ENCODE measurements at regions not wholly inside any gene's neighbourhood (a gene's known extent, or its start where the extent isn't known, plus 50 kb on each side); places are given as distances from the start of the nearest gene placed in this dataset.

DNA sequence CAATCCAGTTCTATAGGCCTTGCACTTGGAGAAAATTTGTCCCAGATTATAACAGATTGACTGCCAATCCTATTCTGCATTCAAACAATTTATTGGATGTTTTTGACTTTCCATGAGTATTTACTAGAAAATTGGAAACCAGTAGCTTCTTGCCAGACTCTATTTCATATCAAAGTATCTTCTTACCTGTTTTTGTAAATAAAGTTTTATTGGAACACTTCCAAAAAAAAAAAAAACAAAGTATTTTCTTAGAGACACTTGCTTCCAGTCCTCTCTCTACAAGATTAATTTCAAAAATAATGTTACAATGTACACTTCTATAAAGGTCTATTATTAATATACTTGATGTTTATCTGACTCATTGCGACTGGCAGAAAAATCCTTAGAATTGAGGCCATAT lies 209.2 kb upstream of the PCDH9 start:
- no peak for DNase-seq (ENCODE audit: low read depth, low spot score)
- TF ChIP-seq POLR2AphosphoS5 (IDR thresholded peaks at IDR 0.05; ENCODE audit: borderline replicate concordance, low read depth, low read length) (no peak), FOXP2 (optimal IDR thresholded peaks at IDR 0.05; ENCODE audit: control extremely low read depth, extremely low read length, insufficient read depth) (no peak), EZH2 (IDR thresholded peaks at IDR 0.05) (no peak)
- Histone ChIP-seq H3K9me3 (ENCODE audit: low read depth, low read length) (no peaks in the 10 kb centered on the region), H3K27ac (no peak overlapping the region), H3K9ac (ENCODE audit: insufficient read length) (no peak overlapping the region), H3K36me3 (ENCODE audit: insufficient read depth, low read length) (no peaks in the 10 kb centered on the region), H3K4me3 (no peak overlapping the region)

- no peak overlapping the region for H3K4me3 ChIP-seq
- no peaks in the 10 kb centered on the region for H3K36me3 ChIP-seq (ENCODE audit: insufficient read depth, low read length)
Measured at GRCh38 chr13:67438465-67438864, 208.3 kb upstream of the PCDH9 start.

DNA sequence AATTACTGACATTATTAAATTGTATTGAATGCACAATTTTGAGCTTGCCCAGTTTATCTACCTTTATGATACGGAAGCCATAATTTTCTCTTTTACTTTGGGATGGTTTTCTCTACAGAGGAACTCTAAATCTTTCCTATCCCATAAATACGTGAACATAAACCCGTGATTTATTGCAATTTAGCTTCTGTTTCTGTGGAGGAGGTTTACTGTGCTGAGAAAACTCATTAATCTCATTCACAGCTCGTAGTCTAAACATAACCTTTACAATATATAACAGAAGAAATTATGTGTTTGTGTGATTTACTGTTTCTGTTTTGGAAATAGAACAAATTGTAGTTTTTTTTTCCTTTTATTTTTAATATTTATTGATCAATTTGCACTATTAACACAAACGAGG lies 207.1 kb upstream of the PCDH9 start:
- no peak for DNase-seq (ENCODE audit: low read depth, low spot score)
- Histone ChIP-seq H3K9ac (ENCODE audit: insufficient read length) (no peak overlapping the region), H3K36me3 (ENCODE audit: insufficient read depth, low read length) (no peaks in the 10 kb centered on the region), H3K27ac (no peak overlapping the region), H3K9me3 (ENCODE audit: low read depth, low read length) (no peaks in the 10 kb centered on the region), H3K4me3 (no peak overlapping the region)
- TF ChIP-seq POLR2AphosphoS5 (IDR thresholded peaks at IDR 0.05; ENCODE audit: borderline replicate concordance, low read depth, low read length) (no peak), EZH2 (IDR thresholded peaks at IDR 0.05) (no peak), FOXP2 (optimal IDR thresholded peaks at IDR 0.05; ENCODE audit: control extremely low read depth, extremely low read length, insufficient read depth) (no peak)

More at GRCh38 chr13:67438465-67438864, 208.3 kb upstream of the PCDH9 start:
- Histone ChIP-seq H3K27ac (no peak overlapping the region), H3K9ac (ENCODE audit: insufficient read length) (no peak overlapping the region), H3K9me3 (ENCODE audit: low read depth, low read length) (no peaks in the 10 kb centered on the region)
- DNase-seq (ENCODE audit: low read depth, low spot score): no peak
- TF ChIP-seq FOXP2 (optimal IDR thresholded peaks at IDR 0.05; ENCODE audit: control extremely low read depth, extremely low read length, insufficient read depth): no peak
- no peak for TF ChIP-seq POLR2AphosphoS5 (IDR thresholded peaks at IDR 0.05; ENCODE audit: borderline replicate concordance, low read depth, low read length)
- no peak for TF ChIP-seq EZH2 (IDR thresholded peaks at IDR 0.05)

- Histone ChIP-seq H3K9ac (ENCODE audit: insufficient read length) (no peak overlapping the region), H3K4me3 (no peak overlapping the region), H3K27ac (no peak overlapping the region), H3K9me3 (ENCODE audit: low read depth, low read length) (no peaks in the 10 kb centered on the region), H3K36me3 (ENCODE audit: insufficient read depth, low read length) (no peaks in the 10 kb centered on the region)
- no peak for TF ChIP-seq EZH2 (IDR thresholded peaks at IDR 0.05)
- no peak for TF ChIP-seq POLR2AphosphoS5 (IDR thresholded peaks at IDR 0.05; ENCODE audit: borderline replicate concordance, low read depth, low read length)
- TF ChIP-seq FOXP2 (optimal IDR thresholded peaks at IDR 0.05; ENCODE audit: control extremely low read depth, extremely low read length, insufficient read depth): no peak
- DNase-seq (ENCODE audit: low read depth, low spot score): no peak
Measured at GRCh38 chr13:67421475-67421874, 191.3 kb upstream of the PCDH9 start.

GRCh38 chr13:67416047-67416925 lies 186.2 kb upstream of the PCDH9 start:
- no peak for DNase-seq (ENCODE audit: low read depth, low spot score)
- no peak for TF ChIP-seq FOXP2 (optimal IDR thresholded peaks at IDR 0.05; ENCODE audit: control extremely low read depth, extremely low read length, insufficient read depth)
- TF ChIP-seq EZH2 (IDR thresholded peaks at IDR 0.05): no peak
- TF ChIP-seq POLR2AphosphoS5 (IDR thresholded peaks at IDR 0.05; ENCODE audit: borderline replicate concordance, low read depth, low read length): no peak
- Histone ChIP-seq H3K27ac (no peak overlapping the region), H3K4me3 (no peak overlapping the region), H3K36me3 (ENCODE audit: insufficient read depth, low read length) (no peaks in the 10 kb centered on the region), H3K9ac (ENCODE audit: insufficient read length) (no peak overlapping the region), H3K9me3 (ENCODE audit: low read depth, low read length) (no peaks in the 10 kb centered on the region)

DNA sequence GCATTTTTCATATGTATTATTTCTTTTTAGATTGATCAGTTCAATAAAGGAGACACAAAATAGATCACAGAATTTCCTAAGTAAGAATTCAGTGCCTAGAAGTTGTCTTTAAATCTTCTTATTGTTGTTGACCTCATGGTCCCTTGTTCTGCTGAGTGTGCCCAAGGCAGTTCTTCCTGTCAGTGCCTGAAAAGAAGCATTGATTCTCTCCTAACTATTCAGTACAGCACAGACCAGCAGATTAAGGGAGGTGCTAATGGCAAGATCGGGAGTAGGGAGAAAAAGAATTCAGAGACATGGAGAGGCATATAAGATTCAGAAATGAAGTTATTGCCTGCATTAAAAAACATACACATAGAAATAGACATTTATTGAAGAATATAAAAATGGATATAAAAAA lies 180.5 kb upstream of the PCDH9 start:
- no peak for DNase-seq (ENCODE audit: low read depth, low spot score)
- TF ChIP-seq POLR2AphosphoS5 (IDR thresholded peaks at IDR 0.05; ENCODE audit: borderline replicate concordance, low read depth, low read length) (no peak), EZH2 (IDR thresholded peaks at IDR 0.05) (no peak), FOXP2 (optimal IDR thresholded peaks at IDR 0.05; ENCODE audit: control extremely low read depth, extremely low read length, insufficient read depth) (no peak)
- no peaks in the 10 kb centered on the region for H3K36me3 ChIP-seq (ENCODE audit: insufficient read depth, low read length)

DNA sequence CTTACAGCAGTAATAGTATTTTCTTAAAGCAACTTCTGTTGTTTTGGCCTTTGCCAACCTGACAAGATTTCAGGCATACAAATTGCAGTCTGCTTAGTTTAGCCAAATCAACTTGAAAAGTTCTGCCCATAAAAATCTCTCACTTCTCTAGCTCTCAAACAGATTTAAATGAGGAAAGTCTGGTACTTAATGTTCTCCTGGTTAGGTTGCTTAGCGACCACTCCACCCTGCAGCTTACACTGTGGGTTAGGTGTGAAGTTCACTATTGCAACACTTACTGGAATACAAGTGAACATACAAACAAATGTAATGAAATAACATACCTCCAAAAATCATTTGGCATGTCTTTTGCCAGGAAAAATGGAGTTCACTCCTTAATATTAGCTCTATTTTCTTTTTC lies 178.7 kb upstream of the PCDH9 start:
- no peak for DNase-seq (ENCODE audit: low read depth, low spot score)
- Histone ChIP-seq H3K9me3 (ENCODE audit: low read depth, low read length) (no peaks in the 10 kb centered on the region), H3K27ac (no peak overlapping the region), H3K9ac (ENCODE audit: insufficient read length) (no peak overlapping the region), H3K4me3 (no peak overlapping the region), H3K36me3 (ENCODE audit: insufficient read depth, low read length) (no peaks in the 10 kb centered on the region)
- TF ChIP-seq EZH2 (IDR thresholded peaks at IDR 0.05) (no peak), POLR2AphosphoS5 (IDR thresholded peaks at IDR 0.05; ENCODE audit: borderline replicate concordance, low read depth, low read length) (no peak)

More for the DNA sequence above, 180.5 kb upstream of the PCDH9 start:
- Histone ChIP-seq H3K9ac (ENCODE audit: insufficient read length) (no peak overlapping the region), H3K4me3 (no peak overlapping the region), H3K9me3 (ENCODE audit: low read depth, low read length) (no peaks in the 10 kb centered on the region), H3K27ac (no peak overlapping the region)

DNA sequence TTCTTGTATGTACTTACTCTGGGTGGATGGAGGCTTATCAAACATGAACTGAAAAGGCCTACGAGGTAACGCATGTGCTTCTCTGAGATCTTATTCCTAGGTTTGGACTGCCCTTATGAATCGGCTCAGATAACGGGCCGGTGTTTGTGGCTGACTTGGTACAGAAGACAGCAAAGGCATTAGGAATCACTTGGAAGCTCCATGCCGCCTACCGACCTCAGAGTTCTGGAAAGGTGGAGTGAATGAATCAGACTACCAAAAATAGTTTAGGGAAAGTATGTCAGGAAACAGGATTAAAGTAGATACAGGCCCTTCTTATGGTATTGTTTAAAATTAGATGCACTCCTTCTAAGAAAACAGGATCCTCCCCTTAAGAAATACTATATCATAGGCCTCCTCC lies 172.4 kb upstream of the PCDH9 start:
- no peak overlapping the region for H3K27ac ChIP-seq
- no peak overlapping the region for H3K4me3 ChIP-seq
- H3K9me3 ChIP-seq (ENCODE audit: low read depth, low read length): no peaks in the 10 kb centered on the region
- no peak for TF ChIP-seq FOXP2 (optimal IDR thresholded peaks at IDR 0.05; ENCODE audit: control extremely low read depth, extremely low read length, insufficient read depth)
- TF ChIP-seq EZH2 (IDR thresholded peaks at IDR 0.05): no peak
- no peak for TF ChIP-seq POLR2AphosphoS5 (IDR thresholded peaks at IDR 0.05; ENCODE audit: borderline replicate concordance, low read depth, low read length)
- no peak overlapping the region for H3K9ac ChIP-seq (ENCODE audit: insufficient read length)
- H3K36me3 ChIP-seq (ENCODE audit: insufficient read depth, low read length): no peaks in the 10 kb centered on the region
- DNase-seq (ENCODE audit: low read depth, low spot score): no peak

Measured in SK-N-MC (cell line).